ENCODE measurements at regions not wholly inside any gene's neighbourhood (a gene's known extent, or its start where the extent isn't known, plus 50 kb on each side); places are given as distances from the start of the nearest gene placed in this dataset.

DNA sequence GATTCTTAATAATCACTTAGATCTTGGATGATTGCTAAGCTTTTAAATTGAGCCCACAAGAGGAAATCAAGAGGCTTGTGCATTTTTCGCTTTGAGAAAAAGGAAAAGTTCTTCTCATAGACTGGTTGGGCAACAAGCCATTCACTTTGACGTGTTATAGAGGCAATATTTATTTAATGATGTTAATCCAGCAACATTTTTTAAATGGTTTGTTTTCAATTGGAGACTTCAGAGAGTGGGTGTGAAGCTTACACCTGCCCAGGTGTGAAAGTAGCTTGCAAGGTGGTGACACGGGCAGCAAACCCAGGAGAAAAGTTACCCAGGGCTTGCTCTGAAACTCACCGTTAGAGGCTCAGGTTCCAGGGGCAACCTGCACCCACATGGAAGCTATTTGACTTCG, 858.9 kb downstream of the GALR1 start:
- ATAC-seq (ENCODE audit: low FRiP score) (no peak), DNase-seq (no peak)
- Histone ChIP-seq H3K36me3 (ENCODE audit: control insufficient read depth in 1 of 2, insufficient read depth in 2 of 2, low read length in 1 of 2) (no peaks in the 10 kb centered on the region), H3K4me3 (ENCODE audit: low read length in 2 of 2) (no peak overlapping the region), H3K4me1 (ENCODE audit: control insufficient read depth in 1 of 2, insufficient read depth in 2 of 2, low read length in 2 of 2) (no peaks in the 10 kb centered on the region), H3K27me3 (ENCODE audit: control insufficient read depth in 1 of 2, insufficient read depth in 2 of 2, low read length in 1 of 2) (no peaks in the 10 kb centered on the region), H3K9me3 (ENCODE audit: control insufficient read depth, low read length) (no peaks in the 10 kb centered on the region), H3K27ac (ENCODE audit: low read depth in 1 of 2, low read length in 2 of 2) (no peak overlapping the region)
- 47 to 49% methylated on average over 5 of the region's 5 CpGs for WGBS, 2 donors
- intact Hi-C loops (cut with DNase I): no loop called here

- WGBS, 2 donors: 81 to 86% methylated on average over 22 of the region's 22 CpGs
Measured at GRCh38 chr18:78113136-78113939, 863.7 kb downstream of the GALR1 start.

DNA sequence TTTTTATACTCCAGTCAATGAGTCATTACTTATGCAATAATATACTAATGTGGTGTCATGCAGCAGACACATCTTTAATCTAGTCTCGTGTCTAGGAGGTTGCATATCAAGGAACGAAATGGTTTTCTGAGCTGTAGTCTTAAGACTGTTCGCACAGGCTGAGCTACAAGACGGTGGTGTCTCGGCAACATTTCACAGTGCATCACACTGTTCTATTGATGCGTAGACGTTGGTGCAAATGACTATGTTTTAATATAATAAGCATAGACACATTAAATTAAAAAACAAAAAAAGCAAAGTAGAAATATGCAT, 864.2 kb downstream of the GALR1 start:
- Histone ChIP-seq H3K27ac (ENCODE audit: low read depth in 1 of 2, low read length in 2 of 2) (no peak overlapping the region), H3K27me3 (ENCODE audit: control insufficient read depth in 1 of 2, insufficient read depth in 2 of 2, low read length in 1 of 2) (no peaks in the 10 kb centered on the region), H3K4me3 (ENCODE audit: low read length in 2 of 2) (no peak overlapping the region), H3K9me3 (ENCODE audit: control insufficient read depth, low read length) (no peaks in the 10 kb centered on the region), H3K4me1 (ENCODE audit: control insufficient read depth in 1 of 2, insufficient read depth in 2 of 2, low read length in 2 of 2) (no peaks in the 10 kb centered on the region), H3K36me3 (ENCODE audit: control insufficient read depth in 1 of 2, insufficient read depth in 2 of 2, low read length in 1 of 2) (no peaks in the 10 kb centered on the region)
- WGBS, 2 donors: 86 to 88% methylated on average over 7 of the region's 7 CpGs
- ATAC-seq (ENCODE audit: low FRiP score): no peak
- DNase-seq: no peak
- intact Hi-C loops (cut with DNase I): no loop called here

More at GRCh38 chr18:78113136-78113939, 863.7 kb downstream of the GALR1 start:
- Histone ChIP-seq H3K27ac (ENCODE audit: low read depth in 1 of 2, low read length in 2 of 2) (no peak overlapping the region), H3K27me3 (ENCODE audit: control insufficient read depth in 1 of 2, insufficient read depth in 2 of 2, low read length in 1 of 2) (no peaks in the 10 kb centered on the region), H3K4me3 (ENCODE audit: low read length in 2 of 2) (no peak overlapping the region), H3K9me3 (ENCODE audit: control insufficient read depth, low read length) (no peaks in the 10 kb centered on the region), H3K4me1 (ENCODE audit: control insufficient read depth in 1 of 2, insufficient read depth in 2 of 2, low read length in 2 of 2) (no peaks in the 10 kb centered on the region), H3K36me3 (ENCODE audit: control insufficient read depth in 1 of 2, insufficient read depth in 2 of 2, low read length in 1 of 2) (no peaks in the 10 kb centered on the region)
- intact Hi-C loops (cut with DNase I): no loop called here
- DNase-seq: no peak
- ATAC-seq (ENCODE audit: low FRiP score): no peak

- no peaks in the 10 kb centered on the region for H3K36me3 ChIP-seq (ENCODE audit: control insufficient read depth in 1 of 2, insufficient read depth in 2 of 2, low read length in 1 of 2)
- intact Hi-C loops (cut with DNase I): no loop called here
- no peak overlapping the region for H3K4me3 ChIP-seq (ENCODE audit: low read length in 2 of 2)
- H3K4me1 ChIP-seq (ENCODE audit: control insufficient read depth in 1 of 2, insufficient read depth in 2 of 2, low read length in 2 of 2): no peaks in the 10 kb centered on the region
- DNase-seq: no peak
- 83 to 90% methylated on average over 1 of the region's 1 CpG for WGBS, 2 donors
- H3K9me3 ChIP-seq (ENCODE audit: control insufficient read depth, low read length): peaks cover 3% of the 10 kb centered on the region
- no peak for ATAC-seq (ENCODE audit: low FRiP score)
- no peak overlapping the region for H3K27ac ChIP-seq (ENCODE audit: low read depth in 1 of 2, low read length in 2 of 2)
- no peaks in the 10 kb centered on the region for H3K27me3 ChIP-seq (ENCODE audit: control insufficient read depth in 1 of 2, insufficient read depth in 2 of 2, low read length in 1 of 2)
Measured at GRCh38 chr18:78115896-78116561, 863.6 kb upstream of the SALL3 start.

DNA sequence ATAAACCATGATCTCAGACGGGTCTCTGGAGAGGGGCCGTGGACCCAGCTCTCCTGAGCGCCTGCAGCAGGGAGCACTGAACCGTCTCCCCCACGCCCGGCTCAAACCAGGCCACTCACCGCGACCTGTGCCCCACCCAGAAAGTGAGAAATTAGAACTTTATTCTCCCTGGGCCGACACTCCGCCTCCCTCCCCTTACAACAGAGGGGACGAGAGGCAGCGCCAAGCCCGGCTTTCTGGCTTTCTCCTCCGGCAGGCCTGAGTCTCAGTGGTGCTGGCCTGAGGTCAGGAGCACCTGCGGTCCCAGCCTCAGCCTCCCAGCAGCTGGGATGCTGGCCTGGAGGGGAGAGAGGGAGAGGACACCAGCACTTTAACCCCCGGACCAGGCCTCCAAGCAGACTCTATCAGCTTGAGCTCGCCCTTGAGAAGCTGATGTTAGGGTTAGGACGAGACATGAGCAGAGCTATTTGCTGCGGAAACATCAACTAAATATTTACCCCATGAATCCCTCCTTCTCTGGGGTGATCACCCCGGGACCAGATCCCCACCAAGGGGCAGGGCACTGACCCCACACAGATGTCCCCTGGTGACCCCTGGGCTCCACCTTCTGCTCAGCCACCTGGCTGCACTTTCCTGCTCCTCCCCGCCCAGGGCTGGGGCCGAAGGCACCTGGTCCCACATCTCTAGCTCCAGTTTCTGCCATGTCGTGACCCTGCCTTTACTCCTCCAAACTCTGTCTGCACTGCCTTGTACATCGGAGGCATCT, 856.3 kb upstream of the SALL3 start:
- Histone ChIP-seq H3K27ac (ENCODE audit: low read depth in 1 of 2, low read length in 2 of 2) (no peak overlapping the region), H3K4me1 (ENCODE audit: control insufficient read depth in 1 of 2, insufficient read depth in 2 of 2, low read length in 2 of 2) (no peaks in the 10 kb centered on the region), H3K27me3 (ENCODE audit: control insufficient read depth in 1 of 2, insufficient read depth in 2 of 2, low read length in 1 of 2) (no peaks in the 10 kb centered on the region), H3K4me3 (ENCODE audit: low read length in 2 of 2) (no peak overlapping the region), H3K36me3 (ENCODE audit: control insufficient read depth in 1 of 2, insufficient read depth in 2 of 2, low read length in 1 of 2) (no peaks in the 10 kb centered on the region), H3K9me3 (ENCODE audit: control insufficient read depth, low read length) (peaks cover 7% of the 10 kb centered on the region)
- DNase-seq: no peak
- intact Hi-C loops (cut with DNase I): no loop called here
- no peak for ATAC-seq (ENCODE audit: low FRiP score)
- WGBS, 2 donors: 76 to 82% methylated on average over 24 of the region's 24 CpGs

DNA sequence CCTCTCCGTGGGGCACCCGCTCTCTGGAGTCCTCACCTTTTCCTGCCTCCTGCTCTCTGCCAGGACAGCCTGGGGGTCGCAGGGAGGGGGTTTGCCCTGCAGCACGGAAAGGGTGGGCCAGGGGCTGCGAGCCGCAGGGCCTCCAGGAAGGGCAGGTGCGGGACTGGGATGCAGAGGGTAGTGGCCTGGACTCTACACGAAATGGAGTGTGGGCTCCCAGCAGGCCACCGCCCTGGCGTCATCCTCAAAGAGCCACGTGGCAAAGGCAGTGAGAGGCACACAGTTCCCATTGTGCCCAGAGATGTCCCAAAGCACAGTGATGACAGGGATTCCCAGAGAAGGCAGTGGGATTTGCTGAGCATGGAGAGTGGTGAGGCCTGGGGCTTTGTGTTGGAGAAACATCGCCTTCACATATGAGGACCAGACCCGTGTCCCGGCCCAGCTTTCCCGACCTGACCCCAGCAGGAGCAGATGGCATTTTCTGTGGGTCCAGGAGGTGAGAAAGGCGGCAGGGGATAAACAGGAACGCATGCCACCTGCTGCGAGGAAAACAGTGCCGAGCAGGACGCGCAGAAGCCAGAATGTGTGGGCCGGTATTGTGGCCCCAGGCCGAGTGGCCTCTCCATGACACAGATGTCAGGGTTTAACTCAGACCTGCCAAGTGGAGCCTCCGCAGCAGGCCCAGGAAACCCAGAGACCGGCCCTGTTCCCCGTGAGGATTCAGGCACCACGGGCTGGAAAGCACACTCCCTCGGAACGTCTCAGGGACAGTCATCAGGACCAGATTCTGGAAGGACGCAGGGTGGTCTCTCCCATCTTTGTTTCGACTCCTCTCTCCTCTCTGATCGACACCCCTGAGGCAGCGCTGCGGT, 855.5 kb upstream of the SALL3 start:
- Histone ChIP-seq H3K36me3 (ENCODE audit: control insufficient read depth in 1 of 2, insufficient read depth in 2 of 2, low read length in 1 of 2) (no peaks in the 10 kb centered on the region), H3K4me1 (ENCODE audit: control insufficient read depth in 1 of 2, insufficient read depth in 2 of 2, low read length in 2 of 2) (no peaks in the 10 kb centered on the region), H3K4me3 (ENCODE audit: low read length in 2 of 2) (no peak overlapping the region), H3K27ac (ENCODE audit: low read depth in 1 of 2, low read length in 2 of 2) (no peak overlapping the region), H3K27me3 (ENCODE audit: control insufficient read depth in 1 of 2, insufficient read depth in 2 of 2, low read length in 1 of 2) (no peaks in the 10 kb centered on the region), H3K9me3 (ENCODE audit: control insufficient read depth, low read length) (peaks cover 7% of the 10 kb centered on the region)
- intact Hi-C loops (cut with DNase I): no loop called here
- DNase-seq (no peak), ATAC-seq (ENCODE audit: low FRiP score) (no peak)
- WGBS, 2 donors: 70 to 80% methylated on average over 34 of the region's 34 CpGs

- DNase-seq: no peak
- ATAC-seq (ENCODE audit: low FRiP score): no peak
Measured at GRCh38 chr18:78125206-78125896, 854.3 kb upstream of the SALL3 start.

GRCh38 chr18:78126106-78126505, 853.5 kb upstream of the SALL3 start:
- no peak for DNase-seq
- ATAC-seq (ENCODE audit: low FRiP score): no peak
- no peaks in the 10 kb centered on the region for H3K36me3 ChIP-seq (ENCODE audit: control insufficient read depth in 1 of 2, insufficient read depth in 2 of 2, low read length in 1 of 2)
- peaks cover 3% of the 10 kb centered on the region for H3K9me3 ChIP-seq (ENCODE audit: control insufficient read depth, low read length)
- no peak overlapping the region for H3K4me3 ChIP-seq (ENCODE audit: low read length in 2 of 2)
- H3K27me3 ChIP-seq (ENCODE audit: control insufficient read depth in 1 of 2, insufficient read depth in 2 of 2, low read length in 1 of 2): no peaks in the 10 kb centered on the region
- H3K27ac ChIP-seq (ENCODE audit: low read depth in 1 of 2, low read length in 2 of 2): no peak overlapping the region
- H3K4me1 ChIP-seq (ENCODE audit: control insufficient read depth in 1 of 2, insufficient read depth in 2 of 2, low read length in 2 of 2): no peaks in the 10 kb centered on the region
- intact Hi-C loops (cut with DNase I): no loop called here
- 94% methylated on average over 13 of the region's 13 CpGs for WGBS, 2 donors

More at GRCh38 chr18:78125206-78125896, 854.3 kb upstream of the SALL3 start:
- WGBS, 2 donors: 93 to 94% methylated on average over 7 of the region's 7 CpGs
- Histone ChIP-seq H3K27ac (ENCODE audit: low read depth in 1 of 2, low read length in 2 of 2) (no peak overlapping the region), H3K4me3 (ENCODE audit: low read length in 2 of 2) (no peak overlapping the region), H3K4me1 (ENCODE audit: control insufficient read depth in 1 of 2, insufficient read depth in 2 of 2, low read length in 2 of 2) (no peaks in the 10 kb centered on the region), H3K9me3 (ENCODE audit: control insufficient read depth, low read length) (peaks cover 5% of the 10 kb centered on the region), H3K27me3 (ENCODE audit: control insufficient read depth in 1 of 2, insufficient read depth in 2 of 2, low read length in 1 of 2) (no peaks in the 10 kb centered on the region), H3K36me3 (ENCODE audit: control insufficient read depth in 1 of 2, insufficient read depth in 2 of 2, low read length in 1 of 2) (no peaks in the 10 kb centered on the region)
- intact Hi-C loops (cut with DNase I): no loop called here

All from aorta (tissue), 5 donors.